Panc1 (cell line): ENCODE measurements at regions not wholly inside any gene's neighbourhood (a gene's known extent, or its start where the extent isn't known, plus 50 kb on each side); places are given as distances from the start of the nearest gene placed in this dataset.

ENCODE experiments used
- ATAC-seq: fragments of 200-7000 bp; cut with Tn5 transposase; 2 replicates; pipeline ENCODE4 v1.9.1; 2020; ENCODE audit warnings: mild to moderate bottlenecking, moderate library complexity
- BruUV-seq: library from RNA; stranded (reverse); fragments of 400-500 nt; replicated peaks from 2 replicates; lab custom pipeline; 2021; lab: Mats Ljungman, UMichigan
- CTCF ChIA-PET: fragments of 300-600 bp; sonication (Branson Sonifier 250); formaldehyde crosslinking; loops from one replicate; lab custom pipeline; 2022; ENCODE audit warnings: antibody characterized with exemption; lab: Charles Lee
- POLR2A ChIA-PET: fragments of 300-600 bp; sonication (Branson Sonifier 250); formaldehyde crosslinking; loops from one replicate; lab custom pipeline; 2022; ENCODE audit warnings: antibody characterized with exemption; lab: Charles Lee
- DNase-seq: peaks from one replicate; pipeline ENCODE4 v3.0.0-alpha.2; 2010; ENCODE audit warnings: low read depth, low spot score
- H3K27ac ChIP-seq: 2 replicates; pipeline ENCODE4 v1.5.1; 2011; ENCODE audit warnings: mild to moderate bottlenecking, low read length, inconsistent platforms
- H3K27me3 ChIP-seq: fragments of 200-500 bp; sonication (Bioruptor generic); 2 replicates; pipeline ENCODE4 v1.6.0; 2014; ENCODE audit warnings: low read length, inconsistent platforms; ENCODE audit not compliant: control insufficient read depth, insufficient read depth
- H3K36me3 ChIP-seq: fragments of 200-500 bp; sonication (Bioruptor generic); 2 replicates; pipeline ENCODE4 v1.5.1; 2014; ENCODE audit warnings: inconsistent platforms, mild to moderate bottlenecking, low read length, moderate library complexity; ENCODE audit not compliant: control insufficient read depth, insufficient read depth
- H3K4me1 ChIP-seq: 2 replicates; pipeline ENCODE4 v1.5.1; 2011; ENCODE audit warnings: inconsistent platforms, mild to moderate bottlenecking, low read length, moderate library complexity; ENCODE audit not compliant: control insufficient read depth, insufficient read depth
- H3K4me3 ChIP-seq, 2 experiments: 2 replicates each; pipeline ENCODE4 v1.5.1; 2011 to 2012; ENCODE audit warnings: low read depth in 2 of 2, low read length in 2 of 2, mild to moderate bottlenecking in 2 of 2, inconsistent platforms in 1 of 2, moderate library complexity in 1 of 2
- H3K9me3 ChIP-seq: fragments of 200-500 bp; sonication (Bioruptor generic); 2 replicates; pipeline ENCODE4 v1.5.1; 2014; ENCODE audit warnings: low read depth, mild to moderate bottlenecking, inconsistent platforms, low read length, moderate library complexity; ENCODE audit not compliant: control insufficient read depth, insufficient read depth
- POLR2AphosphoS5 ChIP-seq: IDR thresholded peaks from 2 replicates; pipeline ENCODE4 v1.6.1; 2012; ENCODE audit warnings: mild to moderate bottlenecking, low read depth, low read length, moderate library complexity
- SIN3A ChIP-seq: IDR thresholded peaks from 2 replicates; pipeline ENCODE4 v1.6.1; 2012; ENCODE audit warnings: low read depth, mild to moderate bottlenecking, low read length, moderate library complexity, borderline replicate concordance; ENCODE audit not compliant: insufficient read depth
- TCF7L2 ChIP-seq: IDR thresholded peaks from 2 replicates; pipeline ENCODE4 v1.6.1; 2011; ENCODE audit warnings: mild to moderate bottlenecking, low read depth, low read length, inconsistent platforms
- in situ Hi-C: cut with HindIII; loops from 2 replicates; pipeline ENCODE4 v1.10.0; 2016; ENCODE audit warnings: low sequenced_read_pairs, low pct_unique_long_range_greater_than_20kb
- intact Hi-C: fragments of 100-400 bp; cut with micrococcal nuclease; formaldehyde crosslinking; loops from one replicate; pipeline ENCODE4 v1.10.0; 2022; ENCODE audit not compliant: unreplicated experiment
- TF ChIP-seq, protein P1 (sequence below): fragments of 450-650 bp; IDR thresholded peaks from 2 replicates; pipeline ENCODE4 v1.5.1; 2017; ENCODE audit warnings: mild to moderate bottlenecking
- TF ChIP-seq, protein P2 (sequence below), 2 experiments: IDR thresholded peaks; 2 replicates each; pipeline ENCODE4 v1.6.1; 2011 to 2012; ENCODE audit warnings: low read depth in 2 of 2, control low read depth in 1 of 2, low read length in 1 of 2, mild to moderate bottlenecking in 1 of 2, moderate library complexity in 1 of 2; ENCODE audit not compliant: insufficient read depth in 1 of 2

DNA sequence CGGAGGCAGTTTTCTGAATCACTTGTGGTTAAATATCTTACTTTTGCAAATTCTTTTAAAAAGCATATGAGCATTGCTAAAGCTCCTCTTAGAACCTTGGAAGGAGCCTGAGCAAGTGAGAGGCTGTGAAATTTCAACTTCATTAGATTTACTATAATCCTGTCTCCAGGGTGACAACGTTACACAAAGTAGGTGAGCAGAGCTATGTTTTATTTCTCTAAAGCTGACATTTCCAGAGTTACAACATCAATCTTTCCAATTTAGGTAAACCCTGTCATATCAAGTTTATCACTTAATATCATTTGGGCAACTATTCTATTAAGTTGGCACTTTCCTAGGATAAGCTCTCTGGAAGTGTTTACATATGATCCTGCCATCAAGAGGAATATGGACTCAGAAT lies 544.9 kb upstream of the CBLB start:
- no peak overlapping the region for H3K27ac ChIP-seq
- H3K9me3 ChIP-seq = no peaks in the 10 kb centered on the region
- H3K4me3 ChIP-seq = no peak overlapping the region
- H3K4me1 ChIP-seq = no peaks in the 10 kb centered on the region
- no peaks in the 10 kb centered on the region for H3K27me3 ChIP-seq
- in situ Hi-C loops = no loop called here
- TF ChIP-seq, protein P1, sequence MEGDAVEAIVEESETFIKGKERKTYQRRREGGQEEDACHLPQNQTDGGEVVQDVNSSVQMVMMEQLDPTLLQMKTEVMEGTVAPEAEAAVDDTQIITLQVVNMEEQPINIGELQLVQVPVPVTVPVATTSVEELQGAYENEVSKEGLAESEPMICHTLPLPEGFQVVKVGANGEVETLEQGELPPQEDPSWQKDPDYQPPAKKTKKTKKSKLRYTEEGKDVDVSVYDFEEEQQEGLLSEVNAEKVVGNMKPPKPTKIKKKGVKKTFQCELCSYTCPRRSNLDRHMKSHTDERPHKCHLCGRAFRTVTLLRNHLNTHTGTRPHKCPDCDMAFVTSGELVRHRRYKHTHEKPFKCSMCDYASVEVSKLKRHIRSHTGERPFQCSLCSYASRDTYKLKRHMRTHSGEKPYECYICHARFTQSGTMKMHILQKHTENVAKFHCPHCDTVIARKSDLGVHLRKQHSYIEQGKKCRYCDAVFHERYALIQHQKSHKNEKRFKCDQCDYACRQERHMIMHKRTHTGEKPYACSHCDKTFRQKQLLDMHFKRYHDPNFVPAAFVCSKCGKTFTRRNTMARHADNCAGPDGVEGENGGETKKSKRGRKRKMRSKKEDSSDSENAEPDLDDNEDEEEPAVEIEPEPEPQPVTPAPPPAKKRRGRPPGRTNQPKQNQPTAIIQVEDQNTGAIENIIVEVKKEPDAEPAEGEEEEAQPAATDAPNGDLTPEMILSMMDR = no peak
- TF ChIP-seq POLR2AphosphoS5 (no peak), TCF7L2 (no peak), SIN3A (no peak)
- TF ChIP-seq, protein P2, sequence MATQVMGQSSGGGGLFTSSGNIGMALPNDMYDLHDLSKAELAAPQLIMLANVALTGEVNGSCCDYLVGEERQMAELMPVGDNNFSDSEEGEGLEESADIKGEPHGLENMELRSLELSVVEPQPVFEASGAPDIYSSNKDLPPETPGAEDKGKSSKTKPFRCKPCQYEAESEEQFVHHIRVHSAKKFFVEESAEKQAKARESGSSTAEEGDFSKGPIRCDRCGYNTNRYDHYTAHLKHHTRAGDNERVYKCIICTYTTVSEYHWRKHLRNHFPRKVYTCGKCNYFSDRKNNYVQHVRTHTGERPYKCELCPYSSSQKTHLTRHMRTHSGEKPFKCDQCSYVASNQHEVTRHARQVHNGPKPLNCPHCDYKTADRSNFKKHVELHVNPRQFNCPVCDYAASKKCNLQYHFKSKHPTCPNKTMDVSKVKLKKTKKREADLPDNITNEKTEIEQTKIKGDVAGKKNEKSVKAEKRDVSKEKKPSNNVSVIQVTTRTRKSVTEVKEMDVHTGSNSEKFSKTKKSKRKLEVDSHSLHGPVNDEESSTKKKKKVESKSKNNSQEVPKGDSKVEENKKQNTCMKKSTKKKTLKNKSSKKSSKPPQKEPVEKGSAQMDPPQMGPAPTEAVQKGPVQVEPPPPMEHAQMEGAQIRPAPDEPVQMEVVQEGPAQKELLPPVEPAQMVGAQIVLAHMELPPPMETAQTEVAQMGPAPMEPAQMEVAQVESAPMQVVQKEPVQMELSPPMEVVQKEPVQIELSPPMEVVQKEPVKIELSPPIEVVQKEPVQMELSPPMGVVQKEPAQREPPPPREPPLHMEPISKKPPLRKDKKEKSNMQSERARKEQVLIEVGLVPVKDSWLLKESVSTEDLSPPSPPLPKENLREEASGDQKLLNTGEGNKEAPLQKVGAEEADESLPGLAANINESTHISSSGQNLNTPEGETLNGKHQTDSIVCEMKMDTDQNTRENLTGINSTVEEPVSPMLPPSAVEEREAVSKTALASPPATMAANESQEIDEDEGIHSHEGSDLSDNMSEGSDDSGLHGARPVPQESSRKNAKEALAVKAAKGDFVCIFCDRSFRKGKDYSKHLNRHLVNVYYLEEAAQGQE (IDR thresholded peaks at IDR 0.05; ENCODE audit: insufficient read depth in 1 of 2, low read depth in 2 of 2, low read length in 1 of 2) = no peak
- no TSS peak for BruUV-seq
- ATAC-seq = no peak
- ChIA-PET CTCF (no interaction called here), POLR2A (no interaction called here)
- no peak for DNase-seq
- intact Hi-C loops = no loop called here
- H3K36me3 ChIP-seq = no peaks in the 10 kb centered on the region

DNA sequence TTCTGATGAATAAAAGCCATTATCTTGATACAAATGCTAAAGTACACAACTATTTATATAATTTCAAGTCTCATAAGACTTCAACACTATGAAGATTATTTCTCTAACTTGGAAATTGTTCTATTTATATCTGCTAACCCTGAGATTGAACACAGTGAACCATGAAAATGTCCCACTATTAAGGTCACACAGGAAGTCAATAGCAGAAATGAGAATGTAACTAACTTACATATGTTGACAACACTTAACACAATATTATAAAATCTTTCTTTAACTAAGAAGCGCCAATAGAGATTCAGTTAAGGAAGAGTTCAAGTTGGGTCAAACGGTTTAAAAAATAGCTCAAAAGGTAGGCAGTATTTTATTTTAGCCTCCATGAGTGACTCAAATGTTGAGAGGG lies 551.8 kb upstream of the CBLB start:
- intact Hi-C loops = no loop called here
- Histone ChIP-seq H3K27me3 (no peaks in the 10 kb centered on the region), H3K36me3 (no peaks in the 10 kb centered on the region), H3K4me3 (no peak overlapping the region), H3K27ac (no peak overlapping the region), H3K9me3 (no peaks in the 10 kb centered on the region), H3K4me1 (no peaks in the 10 kb centered on the region)
- ChIA-PET POLR2A (no interaction called here), CTCF (no interaction called here)
- TF ChIP-seq SIN3A = no peak
- TF ChIP-seq, protein P1 = no peak
- TF ChIP-seq POLR2AphosphoS5 = no peak
- TF ChIP-seq TCF7L2 = no peak
- TF ChIP-seq, protein P2 (IDR thresholded peaks at IDR 0.05; ENCODE audit: insufficient read depth in 1 of 2, low read depth in 2 of 2, low read length in 1 of 2) = no peak
- DNase-seq = no peak
- BruUV-seq = no TSS peak
- in situ Hi-C loops = no loop called here
- no peak for ATAC-seq
